ENCODE measurements at regions not wholly inside any gene's neighbourhood (a gene's known extent, or its start where the extent isn't known, plus 50 kb on each side); places are given as distances from the start of the nearest gene placed in this dataset.

- TF ChIP-seq CTCF (conservative IDR thresholded peaks at IDR 0.05 in 1 of 2, IDR thresholded peaks at IDR 0.05 in 1 of 2; ENCODE audit: low read depth in 1 of 2, low read length in 2 of 2) (no peak), EZH2 (IDR thresholded peaks at IDR 0.05; ENCODE audit: low read length, missing control alignments) (no peak)
- no peak overlapping the region for H3K4me3 ChIP-seq (replicated peaks in 1 of 4; ENCODE audit: control extremely low read depth in 1 of 4, insufficient read depth in 1 of 4, low read depth in 3 of 4, low read length in 4 of 4)
- no peaks in the 10 kb centered on the region for H3K4me1 ChIP-seq (ENCODE audit: control insufficient read depth, extremely low read depth, insufficient read depth, low read length)
- no peaks in the 10 kb centered on the region for H4K20me1 ChIP-seq (ENCODE audit: control insufficient read depth, extremely low read depth, insufficient read depth, low read length)
- no peaks in the 10 kb centered on the region for H3K36me3 ChIP-seq (ENCODE audit: control insufficient read depth, insufficient read depth, low read length)
- no peak overlapping the region for H3K27ac ChIP-seq (ENCODE audit: insufficient read depth, low read length)
- H3K27me3 ChIP-seq (ENCODE audit: control insufficient read depth, insufficient read depth, low read length), result no peaks in the 10 kb centered on the region
- no peak overlapping the region for H3K9ac ChIP-seq (ENCODE audit: insufficient read depth, low read length)
- H2AFZ ChIP-seq (ENCODE audit: low read length), result no peak overlapping the region
- peak; percentile 74 to 82 for DNase-seq (ENCODE audit: low read depth in 2 of 2)
- H3K4me2 ChIP-seq (ENCODE audit: extremely low read depth, insufficient read depth, low read length), result no peak overlapping the region
- H3K9me3 ChIP-seq (ENCODE audit: control insufficient read depth, insufficient read depth, low read depth, low read length), result no peaks in the 10 kb centered on the region
- no peaks in the 10 kb centered on the region for H3K79me2 ChIP-seq (ENCODE audit: control insufficient read depth, insufficient read depth, low read length)
Observed at GRCh38 chr10:28796606-28797512, 119.5 kb downstream of the BAMBI start.

GRCh38 chr10:28797904-28798371 lies 120.6 kb downstream of the BAMBI start:
- H3K9ac ChIP-seq (ENCODE audit: insufficient read depth, low read length), result no peak overlapping the region
- peak; percentile 11 to 66 for DNase-seq (ENCODE audit: low read depth in 2 of 2)
- H3K9me3 ChIP-seq (ENCODE audit: control insufficient read depth, insufficient read depth, low read depth, low read length), result no peaks in the 10 kb centered on the region
- no peaks in the 10 kb centered on the region for H3K79me2 ChIP-seq (ENCODE audit: control insufficient read depth, insufficient read depth, low read length)
- no peaks in the 10 kb centered on the region for H3K27me3 ChIP-seq (ENCODE audit: control insufficient read depth, insufficient read depth, low read length)
- no peaks in the 10 kb centered on the region for H3K36me3 ChIP-seq (ENCODE audit: control insufficient read depth, insufficient read depth, low read length)
- H3K4me3 ChIP-seq (replicated peaks in 1 of 4; ENCODE audit: control extremely low read depth in 1 of 4, insufficient read depth in 1 of 4, low read depth in 3 of 4, low read length in 4 of 4), result no peak overlapping the region
- H3K4me2 ChIP-seq (ENCODE audit: extremely low read depth, insufficient read depth, low read length), result no peak overlapping the region
- no peak overlapping the region for H3K27ac ChIP-seq (ENCODE audit: insufficient read depth, low read length)
- H2AFZ ChIP-seq (ENCODE audit: low read length), result no peak overlapping the region
- TF ChIP-seq EZH2 (IDR thresholded peaks at IDR 0.05; ENCODE audit: low read length, missing control alignments), result no peak
- no peak for TF ChIP-seq CTCF (conservative IDR thresholded peaks at IDR 0.05 in 1 of 2, IDR thresholded peaks at IDR 0.05 in 1 of 2; ENCODE audit: low read depth in 1 of 2, low read length in 2 of 2)
- no peaks in the 10 kb centered on the region for H4K20me1 ChIP-seq (ENCODE audit: control insufficient read depth, extremely low read depth, insufficient read depth, low read length)
- no peaks in the 10 kb centered on the region for H3K4me1 ChIP-seq (ENCODE audit: control insufficient read depth, extremely low read depth, insufficient read depth, low read length)

DNA sequence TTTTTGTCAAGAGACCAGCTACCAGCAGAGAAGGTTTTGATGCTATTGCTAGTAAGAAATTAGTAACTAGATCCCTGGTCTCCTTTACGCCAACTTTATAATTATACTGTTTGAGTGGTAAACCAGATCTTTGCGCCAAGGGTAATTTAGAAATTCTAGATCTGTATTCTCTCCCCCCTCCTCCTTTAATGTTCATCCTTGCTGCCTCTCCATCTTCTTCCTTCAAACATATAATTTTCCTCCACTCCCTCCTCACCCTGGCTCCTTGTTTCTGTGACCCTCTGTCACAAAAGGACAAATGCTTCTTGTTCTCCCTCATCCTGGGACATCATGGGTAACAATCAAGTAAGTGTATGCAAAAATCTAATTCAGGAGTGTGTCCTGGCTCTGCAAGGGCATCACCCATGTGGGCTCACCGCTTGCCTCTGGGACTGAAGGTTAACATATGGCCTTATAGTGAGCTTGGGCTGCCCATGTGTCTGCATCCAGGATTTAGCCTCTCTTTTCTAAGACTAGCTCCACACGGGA lies 121.2 kb downstream of the BAMBI start:
- DNase-seq (ENCODE audit: low read depth in 2 of 2), result no peak
- H2AFZ ChIP-seq (ENCODE audit: low read length), result no peak overlapping the region
- no peaks in the 10 kb centered on the region for H3K27me3 ChIP-seq (ENCODE audit: control insufficient read depth, insufficient read depth, low read length)
- H4K20me1 ChIP-seq (ENCODE audit: control insufficient read depth, extremely low read depth, insufficient read depth, low read length), result no peaks in the 10 kb centered on the region
- H3K9me3 ChIP-seq (ENCODE audit: control insufficient read depth, insufficient read depth, low read depth, low read length), result no peaks in the 10 kb centered on the region
- no peak for TF ChIP-seq EZH2 (IDR thresholded peaks at IDR 0.05; ENCODE audit: low read length, missing control alignments)
- TF ChIP-seq CTCF (conservative IDR thresholded peaks at IDR 0.05 in 1 of 2, IDR thresholded peaks at IDR 0.05 in 1 of 2; ENCODE audit: low read depth in 1 of 2, low read length in 2 of 2), result no peak
- H3K4me1 ChIP-seq (ENCODE audit: control insufficient read depth, extremely low read depth, insufficient read depth, low read length), result no peaks in the 10 kb centered on the region
- H3K9ac ChIP-seq (ENCODE audit: insufficient read depth, low read length), result no peak overlapping the region
- H3K36me3 ChIP-seq (ENCODE audit: control insufficient read depth, insufficient read depth, low read length), result no peaks in the 10 kb centered on the region
- H3K27ac ChIP-seq (ENCODE audit: insufficient read depth, low read length), result no peak overlapping the region
- no peak overlapping the region for H3K4me3 ChIP-seq (replicated peaks in 1 of 4; ENCODE audit: control extremely low read depth in 1 of 4, insufficient read depth in 1 of 4, low read depth in 3 of 4, low read length in 4 of 4)
- H3K79me2 ChIP-seq (ENCODE audit: control insufficient read depth, insufficient read depth, low read length), result no peaks in the 10 kb centered on the region
- no peak overlapping the region for H3K4me2 ChIP-seq (ENCODE audit: extremely low read depth, insufficient read depth, low read length)

Measured in fibroblast of lung (primary cell).